ENCODE measurements at regions not wholly inside any gene's neighbourhood (a gene's known extent, or its start where the extent isn't known, plus 50 kb on each side); places are given as distances from the start of the nearest gene placed in this dataset.
A peak's percentile ranks its signal among the peaks of the same experiment; 100 is the strongest.

DNA sequence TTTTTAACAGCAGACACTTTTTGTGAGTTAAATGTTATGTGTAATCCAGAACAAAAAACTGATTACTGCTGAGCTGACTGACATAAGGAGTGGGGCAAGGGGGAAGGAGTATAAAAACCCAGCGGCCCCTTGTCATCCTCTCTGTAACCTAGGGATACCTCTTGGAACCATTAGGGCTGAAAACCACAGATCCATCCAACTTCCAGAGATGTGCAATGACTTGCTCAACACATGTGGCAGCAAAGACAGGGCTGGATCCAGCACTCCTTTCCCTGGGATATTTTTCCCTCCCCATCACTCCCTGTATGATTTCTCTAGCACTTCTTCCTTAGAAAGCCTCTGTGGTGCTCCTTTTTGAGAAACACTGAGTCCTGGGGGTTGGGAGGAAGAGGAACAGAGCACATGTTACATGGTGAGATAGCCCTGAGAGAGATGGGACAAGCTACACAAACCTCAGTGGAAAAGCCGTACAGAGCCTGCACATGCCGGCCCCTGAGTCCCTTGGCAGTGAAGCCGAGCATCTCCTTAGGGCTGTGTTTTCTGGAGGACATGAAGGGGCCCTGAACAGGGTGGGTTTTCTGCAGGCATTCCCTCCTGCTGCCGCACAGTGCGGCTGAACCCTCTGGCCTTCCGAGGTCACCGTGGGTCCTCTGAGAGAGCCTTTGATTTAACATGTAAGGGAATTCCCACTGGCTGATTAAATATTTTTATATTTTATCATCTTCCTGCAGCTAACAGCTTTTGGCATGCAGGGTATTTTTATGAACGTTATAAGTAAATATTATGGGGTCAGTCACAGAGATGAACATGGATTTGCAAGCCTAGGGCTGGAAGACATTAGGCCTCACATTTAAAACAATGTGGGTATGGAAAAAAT is 219.9 kb downstream of the COG6 start:
- no peaks in the 10 kb centered on the region for H3K36me3 Mint-ChIP-seq (ENCODE audit: low read depth)
- H3K4me1 Mint-ChIP-seq = peaks cover 34% of the 10 kb centered on the region
- peak overlapping the region; percentile 18 to 70 (median 65) for H3K27ac Mint-ChIP-seq
- H3K9me3 Mint-ChIP-seq = no peaks in the 10 kb centered on the region
- H3K4me3 Mint-ChIP-seq = no peak overlapping the region
- TF ChIP-seq CTCF (IDR thresholded peaks at IDR 0.05; ENCODE audit: unreplicated experiment in 3 of 3) = no peak
- no peaks in the 10 kb centered on the region for H3K27me3 Mint-ChIP-seq (ENCODE audit: low read depth)

GRCh38 chr13:39876258-39876657 is 220.8 kb downstream of the COG6 start:
- Mint-ChIP-seq H3K4me1 (peaks cover 34% of the 10 kb centered on the region), H3K27ac (peak overlapping the region in 2 of 3 experiments; percentile 10 to 18), H3K9me3 (peaks cover 2% of the 10 kb centered on the region), H3K36me3 (ENCODE audit: low read depth) (no peaks in the 10 kb centered on the region), H3K4me3 (no peak overlapping the region), H3K27me3 (ENCODE audit: low read depth) (no peaks in the 10 kb centered on the region)
- no peak for TF ChIP-seq CTCF (IDR thresholded peaks at IDR 0.05; ENCODE audit: unreplicated experiment in 3 of 3)

- no peaks in the 10 kb centered on the region for H3K27me3 Mint-ChIP-seq (ENCODE audit: low read depth)
- no peak for TF ChIP-seq CTCF (IDR thresholded peaks at IDR 0.05; ENCODE audit: unreplicated experiment in 3 of 3)
- no peak overlapping the region for H3K4me3 Mint-ChIP-seq
- H3K36me3 Mint-ChIP-seq (ENCODE audit: low read depth) = no peaks in the 10 kb centered on the region
- peaks cover 9% of the 10 kb centered on the region for H3K9me3 Mint-ChIP-seq
- peak overlapping the region in 1 of 3 experiments; percentile 31 for H3K27ac Mint-ChIP-seq
- H3K4me1 Mint-ChIP-seq = peaks cover 34% of the 10 kb centered on the region
Observed at GRCh38 chr13:39877134-39877533, 221.7 kb downstream of the COG6 start.

GRCh38 chr13:39879286-39880035 is 224.0 kb downstream of the COG6 start:
- Mint-ChIP-seq H3K27me3 (ENCODE audit: low read depth) (no peaks in the 10 kb centered on the region), H3K4me1 (peaks cover 29% of the 10 kb centered on the region), H3K4me3 (no peak overlapping the region), H3K9me3 (peaks cover 22% of the 10 kb centered on the region), H3K36me3 (ENCODE audit: low read depth) (peaks cover 5% of the 10 kb centered on the region), H3K27ac (peak overlapping the region in 1 of 3 experiments; percentile 10)
- TF ChIP-seq CTCF (IDR thresholded peaks at IDR 0.05; ENCODE audit: unreplicated experiment in 3 of 3) = no peak

- Mint-ChIP-seq H3K9me3 (peaks cover 32% of the 10 kb centered on the region), H3K4me1 (peaks cover 14% of the 10 kb centered on the region), H3K4me3 (no peak overlapping the region), H3K27me3 (ENCODE audit: low read depth) (no peaks in the 10 kb centered on the region), H3K27ac (no peak overlapping the region), H3K36me3 (ENCODE audit: low read depth) (peaks cover 5% of the 10 kb centered on the region)
- TF ChIP-seq CTCF (IDR thresholded peaks at IDR 0.05; ENCODE audit: unreplicated experiment in 3 of 3) = no peak
Observed at GRCh38 chr13:39881383-39881782, 225.9 kb downstream of the COG6 start.
